ENCODE measurements at regions not wholly inside any gene's neighbourhood (a gene's known extent, or its start where the extent isn't known, plus 50 kb on each side); places are given as distances from the start of the nearest gene placed in this dataset.

- no peak for TF ChIP-seq ARNT (IDR thresholded peaks at IDR 0.05)
- no peak for TF ChIP-seq ZNF441 (CRISPR knock-in tag; IDR thresholded peaks at IDR 0.05; ENCODE audit: borderline replicate concordance)
Measured at GRCh38 chr2:220493871-220494525, 866.6 kb downstream of the SLC4A3 start (continued).

DNA sequence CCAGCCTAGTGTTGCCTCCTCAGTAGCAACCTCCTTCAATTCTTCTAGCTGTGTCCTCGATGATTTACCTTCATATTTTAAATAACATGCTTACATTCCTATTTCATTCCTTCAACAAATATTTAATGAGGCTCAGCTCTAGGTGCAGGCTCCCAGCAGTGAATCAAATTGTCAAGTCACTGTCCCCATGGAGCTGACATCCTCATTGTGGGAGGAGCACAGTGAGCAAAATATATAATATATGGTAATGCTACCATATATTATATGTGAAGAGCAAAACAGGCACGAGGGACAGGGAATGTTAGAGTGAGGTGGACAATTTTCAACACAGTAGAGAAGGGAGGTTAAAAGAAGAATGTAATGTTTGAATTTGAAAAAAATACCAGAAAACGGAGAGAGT is 869.1 kb downstream of the SLC4A3 start:
- H3K4me2 ChIP-seq (ENCODE audit: low read depth, low read length): no peak overlapping the region
- no peaks in the 10 kb centered on the region for H3K27me3 ChIP-seq (ENCODE audit: control insufficient read depth in 1 of 2, insufficient read depth in 2 of 2, low read length in 2 of 2)
- no peak overlapping the region for H3K27ac ChIP-seq (ENCODE audit: extremely low read length, insufficient read depth, low read length)
- in situ Hi-C loops (cut with HindIII; ENCODE audit: extremely low pct_ligation_motif_present, low pct_unique_long_range_greater_than_20kb): no loop called here
- ATAC-seq (no peak), FAIRE-seq (no peak), DNase-seq (ENCODE audit: low spot score) (no peak)
- intact Hi-C loops (cut with micrococcal nuclease; ENCODE audit: unreplicated experiment): no loop called here
- no peaks in the 10 kb centered on the region for H3K79me2 ChIP-seq (ENCODE audit: insufficient read depth, low read length)
- H3K9ac ChIP-seq (ENCODE audit: insufficient read depth, low read depth, low read length): no peak overlapping the region
- no TSS peak for BruUV-seq (replicated peaks)
- H3K4me3 ChIP-seq (replicated peaks in 1 of 3; ENCODE audit: insufficient read depth in 1 of 3, low read depth in 2 of 3, low read length in 3 of 3): no peak overlapping the region
- 2% methylated on average over 3 of the region's 3 CpGs for WGBS (ENCODE audit: low lambda C conversion rate)
- H3K36me3 ChIP-seq (replicated peaks in 1 of 2; ENCODE audit: control insufficient read depth in 1 of 2, insufficient read depth in 2 of 2, low read length in 2 of 2): no peaks in the 10 kb centered on the region
- no peak overlapping the region for H2AFZ ChIP-seq (ENCODE audit: low read length)
- no peaks in the 10 kb centered on the region for H3K4me1 ChIP-seq (ENCODE audit: insufficient read depth, low read length)
- no peaks in the 10 kb centered on the region for H4K20me1 ChIP-seq (ENCODE audit: insufficient read depth, low read length)
- ChIA-PET CTCF (ENCODE audit: low intra/inter-chr PET ratio, low total read pairs) (no interaction called here), POLR2A (no interaction called here)
- H3K9me3 ChIP-seq (ENCODE audit: low read length): no peaks in the 10 kb centered on the region
- TF ChIP-seq ZNF20 (CRISPR knock-in tag; IDR thresholded peaks at IDR 0.05) (no peak), MYNN (CRISPR knock-in tag; IDR thresholded peaks at IDR 0.05; ENCODE audit: low read depth) (no peak), ISX (CRISPR knock-in tag; conservative IDR thresholded peaks at IDR 0.05) (no peak), ZNF772 (CRISPR knock-in tag; IDR thresholded peaks at IDR 0.05) (no peak), ZSCAN12 (CRISPR knock-in tag; IDR thresholded peaks at IDR 0.05) (no peak), ZFP37 (CRISPR knock-in tag; IDR thresholded peaks at IDR 0.05; ENCODE audit: borderline replicate concordance) (no peak), SOX5 (CRISPR knock-in tag; IDR thresholded peaks at IDR 0.05; ENCODE audit: borderline replicate concordance) (no peak), ZBTB20 (CRISPR knock-in tag; IDR thresholded peaks at IDR 0.05; ENCODE audit: borderline replicate concordance, low read depth) (no peak)
